Thyroid gland (tissue), 4 donors: ENCODE measurements at regions not wholly inside any gene's neighbourhood (a gene's known extent, or its start where the extent isn't known, plus 50 kb on each side); places are given as distances from the start of the nearest gene placed in this dataset.

Experiments used
- DNase-seq, 2 donors: peaks; one replicate each; pipeline ENCODE4 v3.0.0-alpha.2; 2019
- H3K27ac ChIP-seq, 3 donors: fragments of 200-600 bp; sonication (generic); 1 replicate in 2 of 3; 2 replicates in 1 of 3; pipeline ENCODE4 v1.5.1; 2016 to 2019; ENCODE audit warnings: mild to moderate bottlenecking in 1 of 3, moderate library complexity in 1 of 3
- H3K27me3 ChIP-seq: fragments of 200-600 bp; sonication (generic); one replicate; pipeline ENCODE4 v1.5.1; 2019
- H3K36me3 ChIP-seq, 2 donors: fragments of 200-600 bp; sonication (generic); one replicate each; pipeline ENCODE4 v1.5.1; 2016 to 2019
- H3K4me1 ChIP-seq, 2 donors: fragments of 200-600 bp; sonication (generic); one replicate each; pipeline ENCODE4 v1.5.1; 2017 to 2019
- H3K4me3 ChIP-seq, 3 donors: fragments of 200-600 bp; sonication (generic); replicated peaks in 1 of 3; 1 replicate in 2 of 3; 2 replicates in 1 of 3; pipeline ENCODE4 v1.5.1; 2016; ENCODE audit warnings: mild to moderate bottlenecking in 1 of 3
- H3K9me3 ChIP-seq: fragments of 200-600 bp; sonication (generic); one replicate; pipeline ENCODE4 v1.5.1; 2017
- CTCF ChIP-seq, 6 experiments: fragments of 200-600 bp in 3 of 6; fragments of 450-650 bp in 3 of 6; sonication (generic) in 3 of 6; IDR thresholded peaks; one replicate each; pipeline ENCODE4 v1.5.1; 2016 to 2019; ENCODE audit warnings: antibody characterized with exemption in 6 of 6, mild to moderate bottlenecking in 2 of 6, inconsistent platforms in 1 of 6, moderate library complexity in 1 of 6
- POLR2A ChIP-seq, 2 donors: fragments of 450-650 bp; IDR thresholded peaks; one replicate each; pipeline ENCODE4 v1.6.1; 2017; ENCODE audit warnings: antibody characterized with exemption in 2 of 2, mild to moderate bottlenecking in 2 of 2, moderate library complexity in 1 of 2
- WGBS, 2 donors: methylation state at CpG; one replicate each; pipeline ENCODE4 v1.1.5; 2017; 5-methylcytosine and 5-hydroxymethylcytosine counted together
- intact Hi-C: fragments of 100-400 bp; cut with DNase I; formaldehyde crosslinking; loops from one replicate; pipeline ENCODE4 v1.15.1; 2023

GRCh38 chr14:49493557-49493956, 92.6 kb downstream of the RPS29 start:
- no peak overlapping the region for H3K4me3 ChIP-seq
- no peak overlapping the region for H3K27ac ChIP-seq
- DNase-seq = no peak
- no peaks in the 10 kb centered on the region for H3K4me1 ChIP-seq
- WGBS, 2 donors = 53 to 55% methylated on average over 3 of the region's 3 CpGs
- no peak for TF ChIP-seq CTCF (IDR thresholded peaks at IDR 0.05)
- no peak for TF ChIP-seq POLR2A (IDR thresholded peaks at IDR 0.05)
- no peaks in the 10 kb centered on the region for H3K9me3 ChIP-seq
- H3K36me3 ChIP-seq = no peaks in the 10 kb centered on the region
- H3K27me3 ChIP-seq = no peaks in the 10 kb centered on the region
- intact Hi-C loops = no loop called here

- DNase-seq = no peak
- TF ChIP-seq POLR2A (IDR thresholded peaks at IDR 0.05) (no peak), CTCF (IDR thresholded peaks at IDR 0.05) (no peak)
- Histone ChIP-seq H3K27ac (no peak overlapping the region), H3K9me3 (no peaks in the 10 kb centered on the region), H3K4me1 (no peaks in the 10 kb centered on the region), H3K27me3 (no peaks in the 10 kb centered on the region), H3K36me3 (no peaks in the 10 kb centered on the region), H3K4me3 (no peak overlapping the region)
- intact Hi-C loops = no loop called here
- 43 to 48% methylated on average over 3 of the region's 3 CpGs for WGBS, 2 donors
Measured at GRCh38 chr14:49492151-49492550, 94.0 kb downstream of the RPS29 start.

GRCh38 chr14:49489341-49489740, 96.8 kb downstream of the RPS29 start:
- Histone ChIP-seq H3K27me3 (no peaks in the 10 kb centered on the region), H3K27ac (no peak overlapping the region), H3K4me3 (no peak overlapping the region), H3K9me3 (no peaks in the 10 kb centered on the region), H3K36me3 (no peaks in the 10 kb centered on the region), H3K4me1 (no peaks in the 10 kb centered on the region)
- DNase-seq = no peak
- intact Hi-C loops = no loop called here
- TF ChIP-seq CTCF (IDR thresholded peaks at IDR 0.05) (no peak), POLR2A (IDR thresholded peaks at IDR 0.05) (no peak)

GRCh38 chr14:49487238-49487637, 98.9 kb downstream of the RPS29 start:
- no peaks in the 10 kb centered on the region for H3K9me3 ChIP-seq
- H3K4me1 ChIP-seq = no peaks in the 10 kb centered on the region
- no peaks in the 10 kb centered on the region for H3K27me3 ChIP-seq
- H3K4me3 ChIP-seq = no peak overlapping the region
- intact Hi-C loops = no loop called here
- no peak for DNase-seq
- TF ChIP-seq CTCF (IDR thresholded peaks at IDR 0.05) (no peak), POLR2A (IDR thresholded peaks at IDR 0.05) (no peak)
- no peak overlapping the region for H3K27ac ChIP-seq
- no peaks in the 10 kb centered on the region for H3K36me3 ChIP-seq

- Histone ChIP-seq H3K4me3 (no peak overlapping the region), H3K27me3 (no peaks in the 10 kb centered on the region), H3K27ac (no peak overlapping the region), H3K36me3 (no peaks in the 10 kb centered on the region), H3K9me3 (no peaks in the 10 kb centered on the region), H3K4me1 (no peaks in the 10 kb centered on the region)
- TF ChIP-seq POLR2A (IDR thresholded peaks at IDR 0.05) (no peak), CTCF (IDR thresholded peaks at IDR 0.05) (no peak)
- intact Hi-C loops = no loop called here
- WGBS, 2 donors = 63 to 65% methylated on average over 3 of the region's 3 CpGs
- no peak for DNase-seq
Measured at GRCh38 chr14:49485290-49485689, 100.9 kb downstream of the RPS29 start.
